Stimulated activated naive B cell treated with anti-CD40 and anti-IgM and Interleukin-4, amounts not matched to agents 10 μg/mL and 1 μg/mL and 100 μg/mL, for 72 hours (primary cell): ENCODE measurements at regions not wholly inside any gene's neighbourhood (a gene's known extent, or its start where the extent isn't known, plus 50 kb on each side); places are given as distances from the start of the nearest gene placed in this dataset.
"Not testable (repeated sequence)": the region's sequence is repeated elsewhere in the genome, so short reads cannot be mapped to it uniquely, and the experiment has no call there.

ENCODE experiments used
- ATAC-seq, 2 donors: fragments of 150-1000 bp; cut with Tn5 transposase; replicated peaks; 2 replicates each; pipeline ENCODE4 v1.10.0; 2021; ENCODE audit warnings: moderate library complexity in 1 of 2
- DNase-seq: peaks from one replicate; pipeline ENCODE4 v3.0.0; 2021
- H3K27ac Mint-ChIP-seq: one replicate; pipeline ENCODE4 v1.8.0; 2022; ENCODE audit warnings: mild to moderate bottlenecking, mixed read lengths
- H3K27me3 Mint-ChIP-seq, 2 donors: one replicate each; pipeline ENCODE4 v1.8.0; 2022; ENCODE audit warnings: mixed read lengths in 2 of 2
- H3K36me3 Mint-ChIP-seq, 2 donors: one replicate each; pipeline ENCODE4 v1.8.0; 2022; ENCODE audit warnings: mixed read lengths in 2 of 2, mild to moderate bottlenecking in 1 of 2
- H3K4me1 Mint-ChIP-seq, 2 donors: one replicate each; pipeline ENCODE4 v1.8.0; 2022; ENCODE audit warnings: mixed read lengths in 2 of 2, mild to moderate bottlenecking in 1 of 2
- H3K4me3 Mint-ChIP-seq, 2 donors: one replicate each; pipeline ENCODE4 v1.8.0; 2022; ENCODE audit warnings: mild to moderate bottlenecking in 2 of 2, mixed read lengths in 2 of 2, moderate library complexity in 1 of 2
- H3K9me3 Mint-ChIP-seq, 2 donors: one replicate each; pipeline ENCODE4 v1.8.0; 2022; ENCODE audit warnings: mixed read lengths in 2 of 2, mild to moderate bottlenecking in 1 of 2

GRCh38 chr5:99404764-99405302 is 476.0 kb upstream of the CHD1 start:
- not testable (repeated sequence) for H3K36me3 Mint-ChIP-seq, H3K27ac Mint-ChIP-seq, H3K9me3 Mint-ChIP-seq, H3K4me1 Mint-ChIP-seq, H3K27me3 Mint-ChIP-seq, DNase-seq, H3K4me3 Mint-ChIP-seq, ATAC-seq

DNA sequence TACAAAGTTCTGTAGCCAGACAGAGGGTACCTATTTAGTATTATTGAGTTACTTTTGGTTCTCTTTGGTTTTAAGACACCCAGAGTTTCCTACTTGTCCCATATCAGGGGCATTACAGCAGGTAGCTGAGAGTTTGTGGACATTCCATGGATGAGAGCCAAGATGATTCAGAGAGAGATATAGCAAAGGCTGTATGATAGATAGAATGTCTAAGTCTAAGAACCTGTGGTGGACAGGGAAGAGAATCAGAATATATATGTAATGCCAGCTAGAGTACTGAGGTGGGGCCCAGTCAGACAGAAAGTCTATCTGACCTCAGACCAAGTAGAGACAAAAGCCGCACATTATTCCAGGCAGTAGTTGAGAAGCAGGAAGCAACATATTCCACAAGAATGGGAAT is 471.8 kb upstream of the CHD1 start:
- not testable (repeated sequence) for H3K36me3 Mint-ChIP-seq, H3K27me3 Mint-ChIP-seq, H3K9me3 Mint-ChIP-seq, H3K27ac Mint-ChIP-seq, H3K4me3 Mint-ChIP-seq, DNase-seq, ATAC-seq, H3K4me1 Mint-ChIP-seq

- no peaks in the 10 kb centered on the region for H3K27me3 Mint-ChIP-seq
- H3K27ac Mint-ChIP-seq: no peak overlapping the region
- DNase-seq (no peak), ATAC-seq (no peak)
- H3K4me1 Mint-ChIP-seq: no peaks in the 10 kb centered on the region
- no peaks in the 10 kb centered on the region for H3K36me3 Mint-ChIP-seq
- H3K9me3 Mint-ChIP-seq: peaks cover 4 to 5% of the 10 kb centered on the region in 2 donors
- no peak overlapping the region for H3K4me3 Mint-ChIP-seq
Measured at GRCh38 chr5:99398976-99399375, 470.2 kb upstream of the CHD1 start.

DNA sequence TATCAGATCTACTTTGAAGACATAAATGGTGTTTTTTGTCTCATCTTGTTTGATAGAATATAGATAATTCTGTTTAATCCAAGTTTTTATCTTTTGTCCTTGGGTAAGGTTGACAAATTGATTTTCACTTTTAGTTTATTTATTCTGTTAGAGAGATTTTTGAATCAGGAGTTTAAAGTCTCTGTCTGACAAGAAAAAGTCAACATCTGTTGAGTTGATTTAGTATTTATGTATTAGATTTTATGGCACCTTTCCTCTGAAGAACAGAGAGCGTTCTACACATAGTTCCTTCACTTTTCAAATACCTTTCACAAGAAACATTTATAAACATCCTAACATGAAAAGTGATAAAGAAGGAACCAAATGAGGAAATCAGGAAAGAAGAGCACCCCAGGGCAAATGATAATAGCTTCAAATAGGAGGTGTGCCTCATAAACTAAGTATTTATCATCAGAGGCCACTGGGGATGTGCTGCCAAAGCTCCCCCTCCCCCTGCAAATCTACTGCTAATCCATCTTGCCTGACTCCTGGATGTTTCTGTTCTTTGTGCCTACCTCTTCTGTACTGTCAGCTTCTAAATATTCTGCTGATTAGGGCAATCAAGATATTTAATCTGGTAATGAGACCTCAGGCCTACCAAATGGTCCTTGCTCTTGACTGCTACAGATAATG is 457.7 kb upstream of the CHD1 start:
- peaks cover 15 to 22% of the 10 kb centered on the region in 2 donors for H3K9me3 Mint-ChIP-seq
- ATAC-seq: no peak
- no peaks in the 10 kb centered on the region for H3K4me1 Mint-ChIP-seq
- H3K27me3 Mint-ChIP-seq: no peaks in the 10 kb centered on the region
- no peak for DNase-seq
- H3K27ac Mint-ChIP-seq: no peak overlapping the region
- no peak overlapping the region for H3K4me3 Mint-ChIP-seq
- no peaks in the 10 kb centered on the region for H3K36me3 Mint-ChIP-seq

DNA sequence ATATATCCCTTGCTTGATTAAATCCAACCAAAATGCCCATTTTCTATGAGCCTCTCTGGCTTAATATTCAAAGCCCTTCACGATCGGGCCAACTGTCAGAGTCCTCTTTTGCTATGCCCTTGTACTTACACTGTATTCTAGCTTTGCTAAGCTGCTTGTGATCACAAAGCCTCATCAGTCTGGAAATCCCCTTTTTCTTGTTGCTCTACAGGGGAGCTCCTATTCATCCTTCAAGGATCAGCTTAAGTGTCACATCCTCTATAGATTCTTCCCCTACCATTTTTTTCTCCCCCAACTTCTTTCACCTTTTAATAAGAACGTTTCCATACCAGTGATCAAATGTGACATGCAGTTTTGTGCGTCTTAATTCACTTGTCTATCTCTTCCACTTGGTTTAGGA is 450.4 kb upstream of the CHD1 start:
- no peaks in the 10 kb centered on the region for H3K36me3 Mint-ChIP-seq
- H3K27me3 Mint-ChIP-seq: no peaks in the 10 kb centered on the region
- H3K4me1 Mint-ChIP-seq: no peaks in the 10 kb centered on the region
- peaks cover 13 to 15% of the 10 kb centered on the region in 2 donors for H3K9me3 Mint-ChIP-seq
- no peak for ATAC-seq
- H3K4me3 Mint-ChIP-seq: no peak overlapping the region
- H3K27ac Mint-ChIP-seq: no peak overlapping the region
- DNase-seq: no peak

DNA sequence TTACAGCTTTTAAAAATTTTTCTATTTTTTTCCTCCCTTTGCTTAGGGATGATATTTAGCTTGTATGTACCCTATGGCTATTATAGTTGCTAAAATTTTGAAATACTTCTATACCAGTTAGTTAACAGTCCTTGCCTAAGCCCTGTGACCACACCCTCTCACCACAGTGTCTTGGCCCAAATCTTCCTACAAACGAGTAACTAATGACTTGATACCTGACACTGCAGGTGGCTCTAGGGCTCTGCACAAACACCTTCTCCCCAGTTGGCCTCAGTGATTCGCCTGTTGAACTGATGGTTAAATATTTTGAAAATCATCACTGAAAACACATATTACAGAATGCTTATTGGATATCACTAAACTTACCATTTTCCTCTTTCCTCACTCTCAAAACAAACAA is 449.6 kb upstream of the CHD1 start:
- Mint-ChIP-seq H3K4me1 (no peaks in the 10 kb centered on the region), H3K4me3 (no peak overlapping the region), H3K27me3 (no peaks in the 10 kb centered on the region), H3K27ac (no peak overlapping the region), H3K36me3 (no peaks in the 10 kb centered on the region), H3K9me3 (peaks cover 8 to 9% of the 10 kb centered on the region in 2 donors)
- DNase-seq: no peak
- ATAC-seq: no peak

GRCh38 chr5:99369797-99370593 is 441.2 kb upstream of the CHD1 start:
- peaks cover 0 to 3% of the 10 kb centered on the region in 2 donors for H3K9me3 Mint-ChIP-seq
- DNase-seq (no peak), ATAC-seq (no peak)
- H3K27me3 Mint-ChIP-seq: no peaks in the 10 kb centered on the region
- H3K4me1 Mint-ChIP-seq: no peaks in the 10 kb centered on the region
- no peak overlapping the region for H3K27ac Mint-ChIP-seq
- no peak overlapping the region for H3K4me3 Mint-ChIP-seq
- no peaks in the 10 kb centered on the region for H3K36me3 Mint-ChIP-seq

- DNase-seq (no peak), ATAC-seq (no peak)
- no peak overlapping the region for H3K4me3 Mint-ChIP-seq
- no peaks in the 10 kb centered on the region for H3K27me3 Mint-ChIP-seq
- no peak overlapping the region for H3K27ac Mint-ChIP-seq
- no peaks in the 10 kb centered on the region for H3K36me3 Mint-ChIP-seq
- H3K9me3 Mint-ChIP-seq: peaks cover 0 to 3% of the 10 kb centered on the region in 2 donors
- no peaks in the 10 kb centered on the region for H3K4me1 Mint-ChIP-seq
Measured at GRCh38 chr5:99368726-99369125, 439.9 kb upstream of the CHD1 start.

DNA sequence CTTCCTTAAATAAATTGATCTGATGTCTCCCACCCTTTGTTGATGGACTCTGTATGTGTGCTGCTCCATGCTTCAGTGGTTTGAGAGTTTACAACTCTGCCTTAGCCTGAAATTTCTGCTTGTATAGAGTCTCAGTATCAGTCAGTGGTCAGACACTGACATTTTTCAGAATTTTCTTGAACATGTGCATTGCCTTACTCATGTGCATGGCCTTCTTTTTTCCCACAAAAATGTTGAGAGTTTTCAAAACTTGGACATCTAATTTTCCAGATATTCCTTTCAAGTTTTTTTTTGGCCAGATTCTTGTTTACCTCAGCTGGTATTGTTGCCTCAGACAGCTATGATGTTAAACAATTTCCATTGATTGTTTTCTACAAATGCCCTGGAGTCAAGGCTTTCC is 427.1 kb upstream of the CHD1 start:
- Mint-ChIP-seq H3K4me3 (no peak overlapping the region), H3K4me1 (no peaks in the 10 kb centered on the region), H3K27ac (no peak overlapping the region), H3K36me3 (no peaks in the 10 kb centered on the region), H3K27me3 (no peaks in the 10 kb centered on the region), H3K9me3 (peaks cover 0 to 9% of the 10 kb centered on the region in 2 donors)
- ATAC-seq: no peak
- DNase-seq: no peak

DNA sequence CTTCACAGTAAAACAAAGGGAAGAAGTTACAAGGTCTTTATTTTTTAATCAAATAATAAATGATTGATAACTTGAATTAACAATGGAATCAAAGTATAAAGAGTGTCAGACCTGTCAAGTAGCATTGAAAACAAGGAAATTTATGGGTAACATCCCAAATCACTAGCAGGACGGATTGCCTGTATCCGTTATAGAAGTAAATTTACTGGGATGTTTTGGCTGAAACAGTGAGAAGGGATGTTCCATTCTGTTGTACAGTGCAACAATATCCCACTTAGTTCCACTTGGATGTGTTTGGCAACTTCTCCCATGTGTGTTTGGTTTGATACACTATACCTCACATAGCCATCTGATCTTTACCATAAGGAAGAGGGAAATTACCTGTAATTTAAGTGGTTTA is 421.0 kb upstream of the CHD1 start:
- Mint-ChIP-seq H3K27me3 (no peaks in the 10 kb centered on the region), H3K4me3 (no peak overlapping the region), H3K9me3 (peaks cover 0 to 12% of the 10 kb centered on the region in 2 donors), H3K4me1 (no peaks in the 10 kb centered on the region), H3K36me3 (no peaks in the 10 kb centered on the region), H3K27ac (no peak overlapping the region)
- no peak for DNase-seq
- ATAC-seq: no peak

DNA sequence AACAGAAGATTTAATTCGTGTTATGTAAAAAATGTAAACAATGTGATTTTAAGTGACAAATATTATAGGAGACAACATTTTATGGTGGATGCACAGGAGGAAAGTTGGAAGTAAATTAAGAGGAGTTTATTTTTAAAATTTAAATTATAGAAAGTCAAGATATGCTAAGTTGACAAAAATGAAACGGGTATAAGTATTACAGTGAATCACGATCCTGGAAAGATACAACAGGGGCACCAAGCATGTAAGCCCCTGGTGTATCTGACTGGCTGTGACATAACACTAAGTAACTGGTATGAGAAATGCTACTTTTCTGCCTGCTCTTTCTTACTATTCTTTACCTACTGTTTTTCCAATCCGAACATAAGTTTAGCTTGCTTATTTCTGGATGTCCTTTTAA is 419.8 kb upstream of the CHD1 start:
- H3K27me3 Mint-ChIP-seq: no peaks in the 10 kb centered on the region
- no peak overlapping the region for H3K4me3 Mint-ChIP-seq
- no peaks in the 10 kb centered on the region for H3K36me3 Mint-ChIP-seq
- H3K27ac Mint-ChIP-seq: no peak overlapping the region
- DNase-seq (no peak), ATAC-seq (no peak)
- peaks cover 0 to 12% of the 10 kb centered on the region in 2 donors for H3K9me3 Mint-ChIP-seq
- H3K4me1 Mint-ChIP-seq: no peaks in the 10 kb centered on the region

- peaks cover 9 to 16% of the 10 kb centered on the region in 2 donors for H3K9me3 Mint-ChIP-seq
- not testable (repeated sequence) for ATAC-seq, H3K27ac Mint-ChIP-seq, H3K4me3 Mint-ChIP-seq, DNase-seq, H3K36me3 Mint-ChIP-seq, H3K4me1 Mint-ChIP-seq, H3K27me3 Mint-ChIP-seq
Measured at GRCh38 chr5:99339758-99340157, 411.0 kb upstream of the CHD1 start.

GRCh38 chr5:99334936-99335335 is 406.1 kb upstream of the CHD1 start:
- ATAC-seq (no peak), DNase-seq (no peak)
- H3K27me3 Mint-ChIP-seq: no peaks in the 10 kb centered on the region
- peaks cover 9 to 22% of the 10 kb centered on the region in 2 donors for H3K9me3 Mint-ChIP-seq
- H3K4me3 Mint-ChIP-seq: no peak overlapping the region
- H3K27ac Mint-ChIP-seq: no peak overlapping the region
- H3K4me1 Mint-ChIP-seq: no peaks in the 10 kb centered on the region
- H3K36me3 Mint-ChIP-seq: no peaks in the 10 kb centered on the region

DNA sequence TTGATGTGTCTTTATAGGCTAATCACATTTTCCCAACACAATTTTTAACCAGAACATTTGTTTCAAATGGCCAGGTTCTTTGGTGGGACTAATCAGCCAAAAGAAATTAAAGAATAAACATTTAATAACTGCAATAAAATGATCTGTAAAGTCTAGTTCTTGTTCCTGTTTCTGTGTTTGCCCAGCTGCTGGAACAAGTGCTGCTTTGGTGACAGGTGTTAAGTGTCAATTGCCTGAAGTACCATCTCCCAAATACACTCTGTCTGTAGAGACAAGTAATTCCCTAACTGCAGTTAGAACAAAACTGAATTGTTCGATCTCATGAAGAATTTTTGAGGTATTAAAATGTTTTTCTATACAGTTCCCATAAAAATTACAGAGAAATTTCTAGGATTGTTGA is 402.3 kb upstream of the CHD1 start:
- H3K27ac Mint-ChIP-seq: no peak overlapping the region
- peaks cover 6 to 18% of the 10 kb centered on the region in 2 donors for H3K9me3 Mint-ChIP-seq
- no peaks in the 10 kb centered on the region for H3K4me1 Mint-ChIP-seq
- H3K27me3 Mint-ChIP-seq: no peaks in the 10 kb centered on the region
- ATAC-seq: no peak
- no peak for DNase-seq
- no peaks in the 10 kb centered on the region for H3K36me3 Mint-ChIP-seq
- no peak overlapping the region for H3K4me3 Mint-ChIP-seq

DNA sequence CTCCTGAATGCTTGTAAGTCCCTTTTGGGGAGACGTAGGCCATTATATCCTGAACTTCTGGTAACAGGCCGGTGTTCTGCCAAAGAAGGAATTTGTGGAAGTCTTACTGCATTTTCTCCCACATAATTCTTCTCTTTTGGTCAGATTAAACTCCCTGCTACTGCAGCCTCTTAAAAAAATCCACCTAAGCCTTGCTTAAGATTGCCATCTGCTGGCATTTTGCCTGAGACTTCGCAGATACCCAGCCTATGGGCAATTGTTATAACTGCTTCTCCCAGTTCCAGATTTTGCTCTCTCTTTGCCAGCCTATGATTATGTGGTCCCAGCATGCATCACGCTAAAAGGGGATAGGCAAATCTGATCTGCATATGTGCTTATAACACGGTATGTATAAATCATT is 391.6 kb upstream of the CHD1 start:
- ATAC-seq (no peak), DNase-seq (no peak)
- H3K36me3 Mint-ChIP-seq: no peaks in the 10 kb centered on the region
- peaks cover 2 to 3% of the 10 kb centered on the region in 2 donors for H3K9me3 Mint-ChIP-seq
- H3K27me3 Mint-ChIP-seq: no peaks in the 10 kb centered on the region
- H3K27ac Mint-ChIP-seq: no peak overlapping the region
- H3K4me1 Mint-ChIP-seq: no peaks in the 10 kb centered on the region
- H3K4me3 Mint-ChIP-seq: no peak overlapping the region
